GM13977 (cell line): ENCODE measurements at regions not wholly inside any gene's neighbourhood (a gene's known extent, or its start where the extent isn't known, plus 50 kb on each side); places are given as distances from the start of the nearest gene placed in this dataset.

Experiments used
- DNase-seq: peaks from one replicate; pipeline ENCODE4 v3.0.0; 2012; ENCODE audit warnings: low spot score
- CTCF ChIP-seq: IDR thresholded peaks from 2 replicates; pipeline ENCODE4 v1.5.1; 2012; ENCODE audit warnings: mild to moderate bottlenecking, control low read depth; ENCODE audit not compliant: insufficient read depth; ENCODE audit errors: extremely low read depth, missing control alignments
- in situ Hi-C: fragments of 300-500 bp; cut with MboI; formaldehyde crosslinking; loops from one replicate; pipeline ENCODE4 v1.12.0; 2022; ENCODE audit warnings: low sequenced_read_pairs, low pct_unique_long_range_greater_than_20kb, mixed read lengths, inconsistent platforms; ENCODE audit not compliant: unreplicated experiment

- no peak for DNase-seq
- TF ChIP-seq CTCF = no peak
- in situ Hi-C loops = no loop called here
These were observed 54.8 kb upstream of the PAM start for GRCh38 chr5:102700120-102700831.

- no peak for TF ChIP-seq CTCF
- no peak for DNase-seq
- in situ Hi-C loops = no loop called here
These were observed 54.2 kb upstream of the PAM start for GRCh38 chr5:102700916-102701315.

- in situ Hi-C loops = no loop called here
- TF ChIP-seq CTCF = no peak
- no peak for DNase-seq
These were observed 53.4 kb upstream of the PAM start for GRCh38 chr5:102701748-102702147.
